Uterus (tissue), 2 donors: ENCODE measurements at regions not wholly inside any gene's neighbourhood (a gene's known extent, or its start where the extent isn't known, plus 50 kb on each side); places are given as distances from the start of the nearest gene placed in this dataset.

Experiments
- POLR2A ChIP-seq, 2 donors: fragments of 450-650 bp; IDR thresholded peaks; one replicate each; pipeline ENCODE4 v1.6.1; 2016; ENCODE audit warnings: antibody characterized with exemption in 2 of 2, mild to moderate bottlenecking in 1 of 2, moderate library complexity in 1 of 2
- TF ChIP-seq, protein P1 (sequence below), 4 experiments: fragments of 200-600 bp in 2 of 4; fragments of 450-650 bp in 2 of 4; sonication (generic) in 2 of 4; IDR thresholded peaks; one replicate each; pipeline ENCODE4 v1.5.1; 2016 to 2019; ENCODE audit warnings: antibody characterized with exemption in 4 of 4, mild to moderate bottlenecking in 2 of 4, moderate library complexity in 1 of 4

DNA sequence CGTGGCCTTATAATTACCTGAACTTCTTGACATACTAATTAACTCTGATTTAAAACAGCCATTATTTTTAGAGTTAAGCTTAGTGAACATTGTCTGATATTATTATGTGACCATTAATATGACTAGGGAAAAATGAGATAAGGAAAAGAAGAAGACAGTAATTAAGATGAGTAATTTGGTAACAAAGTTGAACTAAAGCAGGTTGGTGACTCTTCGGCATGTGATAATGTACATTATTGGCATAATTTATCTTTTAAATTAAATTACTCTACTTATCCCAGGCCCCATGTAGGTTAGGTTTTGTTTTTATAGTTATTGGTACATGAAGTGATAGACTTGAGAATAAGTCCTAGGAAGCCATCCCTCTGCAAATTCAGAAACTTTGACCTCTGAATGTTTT is 249.7 kb upstream of the CFAP20DC start:
- TF ChIP-seq, protein P1, sequence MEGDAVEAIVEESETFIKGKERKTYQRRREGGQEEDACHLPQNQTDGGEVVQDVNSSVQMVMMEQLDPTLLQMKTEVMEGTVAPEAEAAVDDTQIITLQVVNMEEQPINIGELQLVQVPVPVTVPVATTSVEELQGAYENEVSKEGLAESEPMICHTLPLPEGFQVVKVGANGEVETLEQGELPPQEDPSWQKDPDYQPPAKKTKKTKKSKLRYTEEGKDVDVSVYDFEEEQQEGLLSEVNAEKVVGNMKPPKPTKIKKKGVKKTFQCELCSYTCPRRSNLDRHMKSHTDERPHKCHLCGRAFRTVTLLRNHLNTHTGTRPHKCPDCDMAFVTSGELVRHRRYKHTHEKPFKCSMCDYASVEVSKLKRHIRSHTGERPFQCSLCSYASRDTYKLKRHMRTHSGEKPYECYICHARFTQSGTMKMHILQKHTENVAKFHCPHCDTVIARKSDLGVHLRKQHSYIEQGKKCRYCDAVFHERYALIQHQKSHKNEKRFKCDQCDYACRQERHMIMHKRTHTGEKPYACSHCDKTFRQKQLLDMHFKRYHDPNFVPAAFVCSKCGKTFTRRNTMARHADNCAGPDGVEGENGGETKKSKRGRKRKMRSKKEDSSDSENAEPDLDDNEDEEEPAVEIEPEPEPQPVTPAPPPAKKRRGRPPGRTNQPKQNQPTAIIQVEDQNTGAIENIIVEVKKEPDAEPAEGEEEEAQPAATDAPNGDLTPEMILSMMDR (IDR thresholded peaks at IDR 0.05): no peak
- TF ChIP-seq POLR2A (IDR thresholded peaks at IDR 0.05): no peak
